DND-41 (cell line): ENCODE measurements at regions not wholly inside any gene's neighbourhood (a gene's known extent, or its start where the extent isn't known, plus 50 kb on each side); places are given as distances from the start of the nearest gene placed in this dataset.
A peak's percentile ranks its signal among the peaks of the same experiment; 100 is the strongest.

Experiments
- ATAC-seq: fragments of 200-7000 bp; cut with Tn5 transposase; 3 replicates; pipeline ENCODE4 v1.9.1; 2021; ENCODE audit warnings: low read depth; ENCODE audit not compliant: insufficient read depth
- DNase-seq: peaks from one replicate; pipeline ENCODE4 v3.0.0-alpha.2; 2020
- H2AFZ ChIP-seq: 2 replicates; pipeline ENCODE4 v1.6.0; 2012; ENCODE audit warnings: low read depth, low read length
- H3K27ac ChIP-seq: 2 replicates; pipeline ENCODE4 v1.5.1; 2012; ENCODE audit warnings: low read length, inconsistent platforms
- H3K27me3 ChIP-seq: fragments of 200-600 bp; sonication (generic); 2 replicates; pipeline ENCODE4 v1.6.0; 2012; ENCODE audit warnings: low read length, mild to moderate bottlenecking, inconsistent platforms; ENCODE audit not compliant: insufficient read depth, poor library complexity
- H3K36me3 ChIP-seq: 2 replicates; pipeline ENCODE4 v1.5.1; 2012; ENCODE audit warnings: low read length, inconsistent platforms; ENCODE audit not compliant: insufficient read depth
- H3K4me1 ChIP-seq: 2 replicates; pipeline ENCODE4 v1.5.1; 2012; ENCODE audit warnings: mild to moderate bottlenecking, low read length; ENCODE audit not compliant: insufficient read depth
- H3K4me2 ChIP-seq: 2 replicates; pipeline ENCODE4 v1.6.0; 2012; ENCODE audit warnings: mild to moderate bottlenecking, moderate library complexity, low read length, inconsistent platforms; ENCODE audit not compliant: insufficient read depth
- H3K4me3 ChIP-seq, 2 experiments: fragments of 200-600 bp in 1 of 2; shearing (Covaris generic) in 1 of 2; 2 replicates each; pipeline ENCODE4 v1.5.1; 2012 to 2016; ENCODE audit warnings: inconsistent platforms in 2 of 2, low read length in 2 of 2, mild to moderate bottlenecking in 2 of 2, low read depth in 1 of 2, moderate library complexity in 1 of 2
- H3K79me2 ChIP-seq: 2 replicates; pipeline ENCODE4 v1.6.0; 2012; ENCODE audit warnings: low read length, inconsistent platforms; ENCODE audit not compliant: insufficient read depth
- H3K9ac ChIP-seq: 2 replicates; pipeline ENCODE4 v1.6.0; 2012; ENCODE audit warnings: low read depth, mild to moderate bottlenecking, inconsistent platforms, low read length, moderate library complexity
- H3K9me3 ChIP-seq: 2 replicates; pipeline ENCODE4 v1.5.1; 2012; ENCODE audit warnings: low read length, moderate library complexity, mild to moderate bottlenecking, inconsistent platforms; ENCODE audit not compliant: insufficient read depth, severe bottlenecking
- H4K20me1 ChIP-seq: 2 replicates; pipeline ENCODE4 v1.6.0; 2012; ENCODE audit warnings: low read length; ENCODE audit not compliant: insufficient read depth
- EZH2 ChIP-seq: IDR thresholded peaks from 3 replicates; pipeline ENCODE4 v1.6.1; 2012; ENCODE audit warnings: borderline replicate concordance, low read depth, mild to moderate bottlenecking, moderate library complexity, low read length, inconsistent platforms; ENCODE audit not compliant: severe bottlenecking
- TF ChIP-seq, protein P1 (sequence below): IDR thresholded peaks from 2 replicates; pipeline ENCODE4 v1.5.1; 2012; ENCODE audit warnings: borderline replicate concordance, low read length, moderate library complexity, mild to moderate bottlenecking; ENCODE audit not compliant: poor library complexity, severe bottlenecking; ENCODE audit errors: extremely low read depth

DNA sequence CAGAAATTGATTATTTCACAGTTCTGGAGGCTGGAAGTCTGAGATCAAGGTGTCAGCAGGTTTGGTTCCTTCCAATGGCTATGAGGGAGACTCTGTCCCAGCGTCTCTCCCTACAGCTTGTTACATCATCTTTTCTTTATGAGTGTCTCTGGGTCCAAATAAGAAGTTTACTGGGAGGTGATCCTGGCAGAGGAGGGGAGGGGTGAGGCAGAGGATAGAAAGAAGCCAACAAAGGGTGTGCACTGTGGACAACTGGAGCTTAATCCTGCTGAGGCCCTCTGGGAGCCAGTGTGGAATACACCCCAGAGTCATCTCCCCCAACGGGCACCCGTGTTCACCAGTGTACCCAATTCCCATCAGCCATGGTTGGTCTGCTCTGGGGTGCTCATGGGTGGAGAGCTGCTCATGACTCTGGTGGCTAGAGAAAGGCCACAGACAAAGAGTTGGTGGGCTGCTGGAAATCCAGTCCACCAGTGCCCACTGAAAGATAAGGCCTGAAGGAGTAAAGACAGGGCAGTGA is 57.5 kb upstream of the CTLA4 start:
- Histone ChIP-seq H3K27me3 (no peaks in the 10 kb centered on the region), H4K20me1 (no peaks in the 10 kb centered on the region), H3K79me2 (no peaks in the 10 kb centered on the region), H3K4me1 (peaks cover 61% of the 10 kb centered on the region), H3K4me3 (no peak overlapping the region), H2AFZ (no peak overlapping the region), H3K36me3 (no peaks in the 10 kb centered on the region), H3K9me3 (no peaks in the 10 kb centered on the region), H3K9ac (no peak overlapping the region), H3K27ac (peak overlapping the region; percentile 51), H3K4me2 (no peak overlapping the region)
- TF ChIP-seq, protein P1, sequence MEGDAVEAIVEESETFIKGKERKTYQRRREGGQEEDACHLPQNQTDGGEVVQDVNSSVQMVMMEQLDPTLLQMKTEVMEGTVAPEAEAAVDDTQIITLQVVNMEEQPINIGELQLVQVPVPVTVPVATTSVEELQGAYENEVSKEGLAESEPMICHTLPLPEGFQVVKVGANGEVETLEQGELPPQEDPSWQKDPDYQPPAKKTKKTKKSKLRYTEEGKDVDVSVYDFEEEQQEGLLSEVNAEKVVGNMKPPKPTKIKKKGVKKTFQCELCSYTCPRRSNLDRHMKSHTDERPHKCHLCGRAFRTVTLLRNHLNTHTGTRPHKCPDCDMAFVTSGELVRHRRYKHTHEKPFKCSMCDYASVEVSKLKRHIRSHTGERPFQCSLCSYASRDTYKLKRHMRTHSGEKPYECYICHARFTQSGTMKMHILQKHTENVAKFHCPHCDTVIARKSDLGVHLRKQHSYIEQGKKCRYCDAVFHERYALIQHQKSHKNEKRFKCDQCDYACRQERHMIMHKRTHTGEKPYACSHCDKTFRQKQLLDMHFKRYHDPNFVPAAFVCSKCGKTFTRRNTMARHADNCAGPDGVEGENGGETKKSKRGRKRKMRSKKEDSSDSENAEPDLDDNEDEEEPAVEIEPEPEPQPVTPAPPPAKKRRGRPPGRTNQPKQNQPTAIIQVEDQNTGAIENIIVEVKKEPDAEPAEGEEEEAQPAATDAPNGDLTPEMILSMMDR = no peak
- DNase-seq (no peak), ATAC-seq (no peak)

DNA sequence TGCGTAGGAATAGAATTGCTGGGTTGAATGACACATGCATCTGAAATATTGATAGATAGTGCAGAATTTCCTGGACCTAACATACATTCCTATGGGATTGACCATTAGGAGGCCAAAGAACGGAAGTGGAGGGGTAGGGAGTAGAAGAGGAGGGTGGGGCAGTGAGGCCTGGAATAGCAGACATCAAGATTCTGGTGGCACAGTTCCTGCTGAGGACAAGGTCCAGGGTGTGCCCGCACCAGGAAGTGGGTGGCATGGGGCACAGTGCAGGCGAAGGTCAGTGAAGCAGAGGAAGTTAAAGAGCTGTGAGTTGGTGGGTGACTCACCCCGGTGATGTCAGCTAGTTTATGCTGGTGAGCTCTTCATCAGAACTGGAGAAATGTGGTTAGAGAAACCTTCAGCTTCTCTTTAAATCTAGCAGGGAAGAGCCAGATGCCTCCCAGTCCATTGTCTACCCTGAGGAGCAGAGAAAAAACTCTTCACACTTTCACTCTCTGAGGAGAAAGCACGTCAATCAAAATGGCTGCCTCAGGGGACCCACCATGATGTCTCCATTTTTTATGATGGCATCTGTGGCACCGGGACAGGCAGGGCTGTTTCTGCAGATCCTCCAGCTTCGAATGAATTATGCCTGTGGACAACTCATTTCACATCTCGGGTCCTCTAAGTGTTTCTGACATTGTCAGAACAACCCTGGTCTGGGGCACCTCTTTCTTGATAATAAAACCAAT is 55.9 kb upstream of the CTLA4 start:
- no peak for TF ChIP-seq EZH2
- TF ChIP-seq, protein P1 = no peak
- Histone ChIP-seq H3K9ac (no peak overlapping the region), H3K27ac (peak overlapping the region; percentile 38), H3K36me3 (no peaks in the 10 kb centered on the region), H3K27me3 (no peaks in the 10 kb centered on the region), H3K4me2 (no peak overlapping the region), H3K79me2 (no peaks in the 10 kb centered on the region), H3K9me3 (no peaks in the 10 kb centered on the region), H3K4me1 (peaks cover 60% of the 10 kb centered on the region), H4K20me1 (no peaks in the 10 kb centered on the region), H3K4me3 (no peak overlapping the region), H2AFZ (peak overlapping the region; percentile 47; the same call in 1 of the 2 replicates)
- ATAC-seq = peak; percentile 74
- peak; percentile 70 for DNase-seq

DNA sequence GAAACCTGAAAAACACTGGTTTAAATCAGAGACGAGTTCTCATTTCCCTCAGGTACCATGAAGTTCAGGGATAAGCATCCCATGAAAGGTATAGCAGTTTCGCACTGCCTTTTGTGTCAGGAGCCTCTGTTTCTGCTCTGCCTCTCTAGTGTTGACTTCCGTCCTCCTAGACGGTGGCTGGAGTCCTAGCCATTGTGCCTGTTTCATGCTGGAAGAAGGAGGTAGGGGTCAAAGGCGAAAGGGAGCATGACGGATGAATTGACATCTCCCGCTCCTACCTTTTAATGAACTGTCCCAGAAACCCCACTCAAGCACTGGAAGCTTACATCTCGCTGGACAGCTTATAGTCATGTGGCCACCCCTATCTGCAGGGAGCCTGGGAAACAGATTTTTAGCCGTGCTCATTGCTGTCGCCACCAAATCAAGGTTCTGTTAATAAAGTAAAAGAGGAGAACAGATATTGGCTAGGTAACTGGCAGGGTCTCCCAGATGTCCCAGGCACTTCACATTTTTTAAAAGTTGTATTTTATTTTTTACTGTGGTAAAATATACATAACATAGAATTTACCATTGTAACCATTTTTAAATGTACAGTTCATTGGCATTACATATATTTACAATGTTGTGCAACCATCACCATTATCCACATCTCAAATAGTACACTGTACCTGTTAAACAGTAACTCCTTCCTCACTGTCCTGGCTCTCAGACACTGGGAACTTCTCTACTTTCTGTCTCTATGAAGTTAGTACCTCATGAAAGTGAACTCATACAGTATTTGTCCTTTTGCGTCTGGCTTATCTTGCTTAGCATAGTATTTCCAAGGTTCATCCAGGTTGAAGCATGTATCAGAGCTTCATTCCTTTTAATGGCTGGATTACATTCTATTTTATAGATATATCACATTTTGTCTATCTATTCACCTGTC is 55.0 kb upstream of the CTLA4 start:
- no peak overlapping the region for H3K4me3 ChIP-seq
- DNase-seq (no peak), ATAC-seq (no peak)
- no peaks in the 10 kb centered on the region for H4K20me1 ChIP-seq
- peaks cover 52% of the 10 kb centered on the region for H3K4me1 ChIP-seq
- no peaks in the 10 kb centered on the region for H3K27me3 ChIP-seq
- peak overlapping the region; percentile 37 for H3K27ac ChIP-seq
- no peak overlapping the region for H3K4me2 ChIP-seq
- no peaks in the 10 kb centered on the region for H3K9me3 ChIP-seq
- no peaks in the 10 kb centered on the region for H3K36me3 ChIP-seq
- TF ChIP-seq, protein P1 = no peak
- TF ChIP-seq EZH2 = no peak
- no peaks in the 10 kb centered on the region for H3K79me2 ChIP-seq
- H2AFZ ChIP-seq = peak overlapping the region; percentile 47
- no peak overlapping the region for H3K9ac ChIP-seq
